ENCODE measurements at regions not wholly inside any gene's neighbourhood (a gene's known extent, or its start where the extent isn't known, plus 50 kb on each side); places are given as distances from the start of the nearest gene placed in this dataset.

DNA sequence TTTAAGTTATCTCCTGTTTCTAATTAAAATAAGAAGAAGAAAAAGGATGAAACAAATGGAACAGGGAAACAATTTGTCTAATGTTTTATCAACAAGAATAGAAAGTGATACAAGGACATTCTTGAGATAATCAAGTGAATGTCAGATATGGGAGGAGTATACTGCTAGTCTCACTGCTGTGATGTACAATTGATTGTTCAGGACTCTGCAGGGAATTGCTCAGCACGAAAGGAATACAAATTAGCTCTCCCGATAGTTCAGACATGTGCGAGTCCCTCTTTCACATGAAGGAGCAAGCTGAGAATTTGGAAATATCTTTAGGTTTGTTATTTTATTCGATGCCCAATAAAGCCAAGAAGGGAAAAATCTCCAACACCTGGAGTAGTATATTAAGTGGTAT is 57.3 kb upstream of the FSTL5 start:
- H3K4me3 ChIP-seq (ENCODE audit: low read depth in 1 of 3, low read length in 3 of 3): no peak overlapping the region
- H3K36me3 ChIP-seq (ENCODE audit: control insufficient read depth in 4 of 4, insufficient read depth in 3 of 4, low read depth in 1 of 4, low read length in 3 of 4): no peaks in the 10 kb centered on the region
- DNase-seq (ENCODE audit: low spot score): no peak
- H3K9me3 ChIP-seq (ENCODE audit: control insufficient read depth in 4 of 4, low read length in 3 of 4): no peaks in the 10 kb centered on the region
- no peak overlapping the region for H3K27ac ChIP-seq (ENCODE audit: low read depth in 1 of 2, low read length in 2 of 2)
- H3K27me3 ChIP-seq (ENCODE audit: control insufficient read depth in 4 of 4, insufficient read depth in 4 of 4, low read length in 3 of 4): no peaks in the 10 kb centered on the region
- H3K9ac ChIP-seq (ENCODE audit: low read depth in 1 of 2, low read length in 2 of 2): no peak overlapping the region
- no peak for TF ChIP-seq NR2F2 (IDR thresholded peaks at IDR 0.05)
- TF ChIP-seq EGR1 (IDR thresholded peaks at IDR 0.05; ENCODE audit: low read depth in 2 of 2): no peak
- no peak for TF ChIP-seq JUND (IDR thresholded peaks at IDR 0.05)
- TF ChIP-seq TAF1 (conservative IDR thresholded peaks at IDR 0.05): no peak
- no peak for TF ChIP-seq GABPA (IDR thresholded peaks at IDR 0.05 in 1 of 2, conservative IDR thresholded peaks at IDR 0.05 in 1 of 2)
- TF ChIP-seq, protein P1, sequence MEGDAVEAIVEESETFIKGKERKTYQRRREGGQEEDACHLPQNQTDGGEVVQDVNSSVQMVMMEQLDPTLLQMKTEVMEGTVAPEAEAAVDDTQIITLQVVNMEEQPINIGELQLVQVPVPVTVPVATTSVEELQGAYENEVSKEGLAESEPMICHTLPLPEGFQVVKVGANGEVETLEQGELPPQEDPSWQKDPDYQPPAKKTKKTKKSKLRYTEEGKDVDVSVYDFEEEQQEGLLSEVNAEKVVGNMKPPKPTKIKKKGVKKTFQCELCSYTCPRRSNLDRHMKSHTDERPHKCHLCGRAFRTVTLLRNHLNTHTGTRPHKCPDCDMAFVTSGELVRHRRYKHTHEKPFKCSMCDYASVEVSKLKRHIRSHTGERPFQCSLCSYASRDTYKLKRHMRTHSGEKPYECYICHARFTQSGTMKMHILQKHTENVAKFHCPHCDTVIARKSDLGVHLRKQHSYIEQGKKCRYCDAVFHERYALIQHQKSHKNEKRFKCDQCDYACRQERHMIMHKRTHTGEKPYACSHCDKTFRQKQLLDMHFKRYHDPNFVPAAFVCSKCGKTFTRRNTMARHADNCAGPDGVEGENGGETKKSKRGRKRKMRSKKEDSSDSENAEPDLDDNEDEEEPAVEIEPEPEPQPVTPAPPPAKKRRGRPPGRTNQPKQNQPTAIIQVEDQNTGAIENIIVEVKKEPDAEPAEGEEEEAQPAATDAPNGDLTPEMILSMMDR (IDR thresholded peaks at IDR 0.05; ENCODE audit: low read depth, low read length, missing input control): no peak
- TF ChIP-seq, protein P2, sequence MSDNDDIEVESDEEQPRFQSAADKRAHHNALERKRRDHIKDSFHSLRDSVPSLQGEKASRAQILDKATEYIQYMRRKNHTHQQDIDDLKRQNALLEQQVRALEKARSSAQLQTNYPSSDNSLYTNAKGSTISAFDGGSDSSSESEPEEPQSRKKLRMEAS (IDR thresholded peaks at IDR 0.05): no peak
- TF ChIP-seq FOXA2 (IDR thresholded peaks at IDR 0.05): no peak
- TF ChIP-seq, protein P3, sequence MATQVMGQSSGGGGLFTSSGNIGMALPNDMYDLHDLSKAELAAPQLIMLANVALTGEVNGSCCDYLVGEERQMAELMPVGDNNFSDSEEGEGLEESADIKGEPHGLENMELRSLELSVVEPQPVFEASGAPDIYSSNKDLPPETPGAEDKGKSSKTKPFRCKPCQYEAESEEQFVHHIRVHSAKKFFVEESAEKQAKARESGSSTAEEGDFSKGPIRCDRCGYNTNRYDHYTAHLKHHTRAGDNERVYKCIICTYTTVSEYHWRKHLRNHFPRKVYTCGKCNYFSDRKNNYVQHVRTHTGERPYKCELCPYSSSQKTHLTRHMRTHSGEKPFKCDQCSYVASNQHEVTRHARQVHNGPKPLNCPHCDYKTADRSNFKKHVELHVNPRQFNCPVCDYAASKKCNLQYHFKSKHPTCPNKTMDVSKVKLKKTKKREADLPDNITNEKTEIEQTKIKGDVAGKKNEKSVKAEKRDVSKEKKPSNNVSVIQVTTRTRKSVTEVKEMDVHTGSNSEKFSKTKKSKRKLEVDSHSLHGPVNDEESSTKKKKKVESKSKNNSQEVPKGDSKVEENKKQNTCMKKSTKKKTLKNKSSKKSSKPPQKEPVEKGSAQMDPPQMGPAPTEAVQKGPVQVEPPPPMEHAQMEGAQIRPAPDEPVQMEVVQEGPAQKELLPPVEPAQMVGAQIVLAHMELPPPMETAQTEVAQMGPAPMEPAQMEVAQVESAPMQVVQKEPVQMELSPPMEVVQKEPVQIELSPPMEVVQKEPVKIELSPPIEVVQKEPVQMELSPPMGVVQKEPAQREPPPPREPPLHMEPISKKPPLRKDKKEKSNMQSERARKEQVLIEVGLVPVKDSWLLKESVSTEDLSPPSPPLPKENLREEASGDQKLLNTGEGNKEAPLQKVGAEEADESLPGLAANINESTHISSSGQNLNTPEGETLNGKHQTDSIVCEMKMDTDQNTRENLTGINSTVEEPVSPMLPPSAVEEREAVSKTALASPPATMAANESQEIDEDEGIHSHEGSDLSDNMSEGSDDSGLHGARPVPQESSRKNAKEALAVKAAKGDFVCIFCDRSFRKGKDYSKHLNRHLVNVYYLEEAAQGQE (IDR thresholded peaks at IDR 0.05): no peak
- no peak for TF ChIP-seq RXRA (IDR thresholded peaks at IDR 0.05)
- 79% methylated on average over 4 of the region's 4 CpGs for WGBS
- no peaks in the 10 kb centered on the region for H3K4me1 ChIP-seq (ENCODE audit: control insufficient read depth in 4 of 4, insufficient read depth in 4 of 4, low read length in 3 of 4)

Data from liver (tissue), 8 donors.